ENCODE measurements at regions not wholly inside any gene's neighbourhood (a gene's known extent, or its start where the extent isn't known, plus 50 kb on each side); places are given as distances from the start of the nearest gene placed in this dataset.

DNA sequence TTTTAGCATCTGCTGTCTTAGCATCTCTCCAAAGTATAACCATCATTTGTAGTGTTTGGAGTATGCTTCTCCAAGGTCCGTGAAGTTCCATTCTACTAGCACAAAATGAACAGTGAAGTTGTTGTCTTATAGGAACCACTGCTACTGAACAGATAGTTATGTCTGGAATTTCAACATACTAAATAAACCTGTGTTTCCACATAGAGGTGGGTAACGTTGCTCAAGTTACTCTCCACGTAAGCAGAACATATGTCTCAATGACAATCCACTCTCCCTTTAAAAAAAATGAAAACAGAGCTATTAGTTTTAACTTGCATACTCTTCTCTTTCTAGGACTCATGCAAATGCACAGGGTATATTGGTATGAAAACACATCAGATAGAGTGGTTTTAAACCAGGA is 184.3 kb upstream of the TRPC4 start:
- Mint-ChIP-seq H3K4me3 (ENCODE audit: unreplicated experiment) (no peak overlapping the region), H3K9me3 (ENCODE audit: unreplicated experiment) (no peaks in the 10 kb centered on the region), H3K27me3 (ENCODE audit: unreplicated experiment) (no peaks in the 10 kb centered on the region), H3K36me3 (ENCODE audit: low read depth, unreplicated experiment) (no peaks in the 10 kb centered on the region), H3K4me1 (ENCODE audit: unreplicated experiment) (peaks cover 4% of the 10 kb centered on the region), H3K27ac (ENCODE audit: unreplicated experiment) (no peak overlapping the region)
- no peak for DNase-seq (ENCODE audit: low spot score)
- TF ChIP-seq, protein P1, sequence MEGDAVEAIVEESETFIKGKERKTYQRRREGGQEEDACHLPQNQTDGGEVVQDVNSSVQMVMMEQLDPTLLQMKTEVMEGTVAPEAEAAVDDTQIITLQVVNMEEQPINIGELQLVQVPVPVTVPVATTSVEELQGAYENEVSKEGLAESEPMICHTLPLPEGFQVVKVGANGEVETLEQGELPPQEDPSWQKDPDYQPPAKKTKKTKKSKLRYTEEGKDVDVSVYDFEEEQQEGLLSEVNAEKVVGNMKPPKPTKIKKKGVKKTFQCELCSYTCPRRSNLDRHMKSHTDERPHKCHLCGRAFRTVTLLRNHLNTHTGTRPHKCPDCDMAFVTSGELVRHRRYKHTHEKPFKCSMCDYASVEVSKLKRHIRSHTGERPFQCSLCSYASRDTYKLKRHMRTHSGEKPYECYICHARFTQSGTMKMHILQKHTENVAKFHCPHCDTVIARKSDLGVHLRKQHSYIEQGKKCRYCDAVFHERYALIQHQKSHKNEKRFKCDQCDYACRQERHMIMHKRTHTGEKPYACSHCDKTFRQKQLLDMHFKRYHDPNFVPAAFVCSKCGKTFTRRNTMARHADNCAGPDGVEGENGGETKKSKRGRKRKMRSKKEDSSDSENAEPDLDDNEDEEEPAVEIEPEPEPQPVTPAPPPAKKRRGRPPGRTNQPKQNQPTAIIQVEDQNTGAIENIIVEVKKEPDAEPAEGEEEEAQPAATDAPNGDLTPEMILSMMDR (IDR thresholded peaks at IDR 0.05; ENCODE audit: unreplicated experiment), result no peak

DNA sequence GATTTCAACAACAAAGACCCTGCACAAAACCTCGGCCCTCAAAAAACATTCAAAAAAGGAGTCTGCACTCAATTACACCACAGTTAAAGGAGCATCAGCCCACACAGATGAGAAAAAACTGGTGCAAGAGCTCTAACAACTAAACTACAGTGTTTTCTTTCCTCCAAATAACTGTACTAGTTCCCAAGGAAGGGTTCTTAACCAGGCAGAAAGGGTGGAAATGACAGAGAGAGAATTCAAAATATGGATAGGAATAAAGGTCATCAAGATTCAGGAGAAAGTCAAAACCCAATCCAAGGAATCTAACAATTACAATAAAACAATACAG is 176.4 kb upstream of the TRPC4 start:
- peaks cover 4% of the 10 kb centered on the region for H3K27me3 Mint-ChIP-seq (ENCODE audit: unreplicated experiment)
- no peak for DNase-seq (ENCODE audit: low spot score)
- H3K9me3 Mint-ChIP-seq (ENCODE audit: unreplicated experiment), result no peaks in the 10 kb centered on the region
- TF ChIP-seq, protein P1 (IDR thresholded peaks at IDR 0.05; ENCODE audit: unreplicated experiment), result no peak
- peaks cover 7% of the 10 kb centered on the region for H3K36me3 Mint-ChIP-seq (ENCODE audit: low read depth, unreplicated experiment)
- no peak overlapping the region for H3K4me3 Mint-ChIP-seq (ENCODE audit: unreplicated experiment)
- no peak overlapping the region for H3K27ac Mint-ChIP-seq (ENCODE audit: unreplicated experiment)
- peaks cover 7% of the 10 kb centered on the region for H3K4me1 Mint-ChIP-seq (ENCODE audit: unreplicated experiment)

DNA sequence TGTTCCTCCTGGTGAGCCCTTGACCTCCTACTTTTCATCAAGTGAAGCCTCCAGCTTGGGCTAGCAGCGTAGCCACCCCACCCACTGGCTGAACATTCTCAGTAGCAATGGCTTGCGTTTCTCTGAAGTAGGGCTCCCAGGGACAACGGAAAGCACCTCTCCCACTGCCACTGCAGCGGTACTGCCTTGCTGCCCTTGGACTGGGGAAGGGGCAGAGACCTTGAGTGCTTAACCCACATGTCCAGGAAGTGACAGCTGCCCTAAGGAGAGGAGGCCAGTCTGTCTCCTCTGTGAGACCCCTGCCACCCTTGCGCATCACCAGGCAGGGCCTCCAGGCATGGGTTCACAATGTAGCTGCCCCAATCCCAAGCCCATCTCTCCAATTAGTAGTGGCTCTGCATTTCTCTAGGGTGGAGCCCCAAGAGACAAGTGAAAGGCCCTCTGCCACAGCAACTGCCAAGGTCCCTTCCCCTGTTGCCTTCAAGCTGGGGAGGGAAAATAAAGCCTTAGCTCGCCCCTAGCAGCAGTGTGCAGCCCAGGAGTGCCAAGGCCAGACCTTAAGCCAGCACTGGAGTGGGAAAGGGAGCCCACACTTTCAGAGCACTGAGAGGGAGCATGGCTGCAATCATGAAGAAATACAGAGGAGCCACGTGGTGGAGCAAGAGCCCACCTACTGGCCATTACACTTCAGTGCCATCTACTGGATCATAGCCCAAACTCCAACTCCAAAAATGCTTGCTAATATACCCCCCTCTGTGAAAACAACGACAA is 175.9 kb upstream of the TRPC4 start:
- peak; percentile 11 for DNase-seq (ENCODE audit: low spot score)
- Mint-ChIP-seq H3K4me3 (ENCODE audit: unreplicated experiment) (no peak overlapping the region), H3K9me3 (ENCODE audit: unreplicated experiment) (no peaks in the 10 kb centered on the region), H3K27me3 (ENCODE audit: unreplicated experiment) (peaks cover 4% of the 10 kb centered on the region), H3K36me3 (ENCODE audit: low read depth, unreplicated experiment) (peaks cover 7% of the 10 kb centered on the region), H3K27ac (ENCODE audit: unreplicated experiment) (no peak overlapping the region), H3K4me1 (ENCODE audit: unreplicated experiment) (peaks cover 3% of the 10 kb centered on the region)
- TF ChIP-seq, protein P1 (IDR thresholded peaks at IDR 0.05; ENCODE audit: unreplicated experiment), result peak; percentile 53

DNA sequence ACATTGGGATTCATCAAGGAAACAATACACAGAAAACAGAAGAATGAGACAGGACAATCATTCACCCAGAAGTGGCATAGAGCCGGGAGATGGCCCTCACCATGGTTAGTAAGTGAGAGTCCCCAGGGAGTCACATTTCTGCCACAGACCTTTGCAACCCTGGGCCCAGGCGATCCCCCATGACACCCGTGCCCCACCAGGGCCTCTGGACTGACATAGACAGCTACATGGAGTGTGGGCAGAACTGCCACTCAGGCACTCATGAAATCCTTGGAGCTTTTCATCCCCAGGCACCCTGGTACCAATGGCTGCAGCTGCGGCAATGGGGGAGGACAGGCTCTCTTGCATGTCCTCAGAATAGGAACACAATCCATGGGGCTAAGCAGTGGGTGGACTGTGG is 174.5 kb upstream of the TRPC4 start:
- peaks cover 3% of the 10 kb centered on the region for H3K4me1 Mint-ChIP-seq (ENCODE audit: unreplicated experiment)
- no peaks in the 10 kb centered on the region for H3K9me3 Mint-ChIP-seq (ENCODE audit: unreplicated experiment)
- no peak for DNase-seq (ENCODE audit: low spot score)
- H3K4me3 Mint-ChIP-seq (ENCODE audit: unreplicated experiment), result no peak overlapping the region
- TF ChIP-seq, protein P1 (IDR thresholded peaks at IDR 0.05; ENCODE audit: unreplicated experiment), result no peak
- peaks cover 4% of the 10 kb centered on the region for H3K27me3 Mint-ChIP-seq (ENCODE audit: unreplicated experiment)
- H3K36me3 Mint-ChIP-seq (ENCODE audit: low read depth, unreplicated experiment), result peaks cover 7% of the 10 kb centered on the region
- H3K27ac Mint-ChIP-seq (ENCODE audit: unreplicated experiment), result no peak overlapping the region

DNA sequence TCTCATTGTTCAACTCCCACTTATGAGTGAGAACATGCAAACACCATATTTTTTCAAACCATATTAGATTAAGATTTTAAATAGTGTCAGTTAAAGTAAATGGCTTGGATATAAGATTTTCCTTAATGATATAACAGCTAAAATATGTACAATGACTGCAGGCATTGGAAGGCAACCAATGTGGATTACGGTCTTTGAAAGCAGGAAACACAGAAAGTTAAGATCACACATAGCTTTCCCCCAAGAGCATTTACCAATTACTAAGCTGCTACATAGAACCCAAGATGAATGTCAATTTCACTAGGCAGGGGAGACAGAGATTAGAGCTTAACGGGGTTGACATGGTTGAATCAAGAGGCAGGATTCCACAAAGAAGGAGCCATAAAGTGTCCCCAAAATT is 173.2 kb upstream of the TRPC4 start:
- Mint-ChIP-seq H3K36me3 (ENCODE audit: low read depth, unreplicated experiment) (peaks cover 7% of the 10 kb centered on the region), H3K4me3 (ENCODE audit: unreplicated experiment) (no peak overlapping the region), H3K27ac (ENCODE audit: unreplicated experiment) (no peak overlapping the region), H3K27me3 (ENCODE audit: unreplicated experiment) (peaks cover 4% of the 10 kb centered on the region), H3K4me1 (ENCODE audit: unreplicated experiment) (peaks cover 3% of the 10 kb centered on the region), H3K9me3 (ENCODE audit: unreplicated experiment) (no peaks in the 10 kb centered on the region)
- TF ChIP-seq, protein P1 (IDR thresholded peaks at IDR 0.05; ENCODE audit: unreplicated experiment), result no peak
- DNase-seq (ENCODE audit: low spot score), result no peak

All from endothelial cell (in vitro differentiated cells).